ENCODE measurements at regions not wholly inside any gene's neighbourhood (a gene's known extent, or its start where the extent isn't known, plus 50 kb on each side); places are given as distances from the start of the nearest gene placed in this dataset.
"Not testable (repeated sequence)": the region's sequence is repeated elsewhere in the genome, so short reads cannot be mapped to it uniquely, and the experiment has no call there.

DNA sequence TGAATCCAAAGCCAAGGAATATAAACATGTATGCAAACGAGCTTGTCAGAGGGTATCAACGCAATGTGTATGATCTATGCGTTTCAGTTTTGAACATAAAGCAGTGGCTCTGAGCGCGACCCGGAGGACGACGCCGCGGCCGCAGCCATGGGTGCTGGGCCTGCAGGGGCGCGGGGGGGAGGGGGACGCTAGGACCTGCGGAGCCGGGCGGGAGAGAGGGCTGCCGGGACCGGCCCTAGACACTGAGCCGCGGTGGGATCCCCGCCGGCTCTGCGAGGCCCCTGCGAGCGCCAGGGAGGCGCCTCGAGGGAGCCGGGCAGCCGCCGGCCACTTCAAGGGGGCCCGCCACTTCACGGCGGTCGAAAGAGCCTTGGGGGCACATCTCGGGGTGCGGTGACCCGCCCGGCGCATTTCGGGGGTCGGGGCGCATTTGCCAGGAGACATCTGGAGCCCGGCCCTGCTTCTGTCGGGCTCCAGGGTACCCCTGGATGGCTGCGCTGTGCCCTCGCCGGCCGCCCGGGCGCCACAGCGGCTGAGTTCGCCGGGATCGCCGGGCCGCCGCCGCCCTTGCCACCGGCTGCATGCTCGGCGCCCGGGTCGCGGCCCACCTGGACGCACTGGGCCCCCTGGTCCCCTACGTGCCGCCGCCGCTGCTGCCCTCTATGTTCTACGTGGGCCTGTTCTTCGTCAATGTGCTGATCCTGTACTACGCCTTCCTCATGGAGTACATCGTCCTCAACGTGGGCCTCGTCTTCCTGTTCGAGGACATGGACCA, 71.9 kb upstream of the NIPA1 start:
- H3K4me3 ChIP-seq; FAIRE-seq; H3K27ac ChIP-seq (ENCODE audit: extremely low read depth, low read depth, low read length); ATAC-seq; H3K27me3 ChIP-seq (ENCODE audit: control insufficient read depth in 2 of 2, insufficient read depth in 2 of 2, low read length in 2 of 2); CTCF ChIA-PET (ENCODE audit: low intra/inter-chr PET ratio); intact Hi-C loops (cut with micrococcal nuclease); H3K9ac ChIP-seq (ENCODE audit: insufficient read depth in 1 of 2, low read depth in 2 of 2, low read length in 2 of 2); in situ Hi-C loops (cut with MboI); H2AFZ ChIP-seq (ENCODE audit: low read depth, low read length); H3K36me3 ChIP-seq (ENCODE audit: control insufficient read depth, insufficient read depth, low read length); H3K79me2 ChIP-seq (ENCODE audit: control insufficient read depth, insufficient read depth, low read length); H3K9me1 ChIP-seq (ENCODE audit: control insufficient read depth, insufficient read depth, low read length); BruUV-seq (replicated peaks); POLR2A ChIA-PET; H4K20me1 ChIP-seq (replicated peaks; ENCODE audit: control insufficient read depth, insufficient read depth, low read length); H3K4me2 ChIP-seq (ENCODE audit: insufficient read depth, low read length); H3K9me3 ChIP-seq (replicated peaks; ENCODE audit: control insufficient read depth, insufficient read depth, low read depth, low read length); DNase-seq (ENCODE audit: extremely low read depth in 1 of 4, low spot score in 3 of 4): not testable (repeated sequence)
- H3K4me1 ChIP-seq (replicated peaks in 1 of 2; ENCODE audit: control insufficient read depth in 2 of 2, insufficient read depth in 2 of 2, low read length in 2 of 2) = peaks cover 4 to 14% of the 10 kb centered on the region in 2 experiments; a peak in 3 of 5 replicates
- 89% methylated on average over 11 of the region's 77 CpGs for WGBS (ENCODE audit: insufficient coverage, low coverage, missing lambda C conversion rate)

GRCh38 chr15:22715133-22715845, 71.2 kb upstream of the NIPA1 start:
- H4K20me1 ChIP-seq (replicated peaks; ENCODE audit: control insufficient read depth, insufficient read depth, low read length); intact Hi-C loops (cut with micrococcal nuclease); H3K9me3 ChIP-seq (replicated peaks; ENCODE audit: control insufficient read depth, insufficient read depth, low read depth, low read length); FAIRE-seq; H3K36me3 ChIP-seq (ENCODE audit: control insufficient read depth, insufficient read depth, low read length); H3K79me2 ChIP-seq (ENCODE audit: control insufficient read depth, insufficient read depth, low read length); CTCF ChIA-PET (ENCODE audit: low intra/inter-chr PET ratio); H2AFZ ChIP-seq (ENCODE audit: low read depth, low read length); H3K27me3 ChIP-seq (ENCODE audit: control insufficient read depth in 2 of 2, insufficient read depth in 2 of 2, low read length in 2 of 2); H3K27ac ChIP-seq (ENCODE audit: extremely low read depth, low read depth, low read length); H3K4me3 ChIP-seq; H3K4me1 ChIP-seq (replicated peaks in 1 of 2; ENCODE audit: control insufficient read depth in 2 of 2, insufficient read depth in 2 of 2, low read length in 2 of 2); H3K4me2 ChIP-seq (ENCODE audit: insufficient read depth, low read length); H3K9ac ChIP-seq (ENCODE audit: insufficient read depth in 1 of 2, low read depth in 2 of 2, low read length in 2 of 2); ATAC-seq; POLR2A ChIA-PET; H3K9me1 ChIP-seq (ENCODE audit: control insufficient read depth, insufficient read depth, low read length); BruUV-seq (replicated peaks); in situ Hi-C loops (cut with MboI); DNase-seq (ENCODE audit: extremely low read depth in 1 of 4, low spot score in 3 of 4): not testable (repeated sequence)
- 85% methylated on average over 9 of the region's 32 CpGs for WGBS (ENCODE audit: insufficient coverage, low coverage, missing lambda C conversion rate)

Data from K562 (cell line).